GM18498 (cell line): ENCODE measurements at regions not wholly inside any gene's neighbourhood (a gene's known extent, or its start where the extent isn't known, plus 50 kb on each side); places are given as distances from the start of the nearest gene placed in this dataset.

Experiments used
- ATAC-seq: cut with Tn5 transposase; IDR thresholded peaks from one replicate; pipeline ENCODE4 v1.9.1; 2021; ENCODE audit warnings: mild to moderate bottlenecking, moderate library complexity; ENCODE audit not compliant: unreplicated experiment

DNA sequence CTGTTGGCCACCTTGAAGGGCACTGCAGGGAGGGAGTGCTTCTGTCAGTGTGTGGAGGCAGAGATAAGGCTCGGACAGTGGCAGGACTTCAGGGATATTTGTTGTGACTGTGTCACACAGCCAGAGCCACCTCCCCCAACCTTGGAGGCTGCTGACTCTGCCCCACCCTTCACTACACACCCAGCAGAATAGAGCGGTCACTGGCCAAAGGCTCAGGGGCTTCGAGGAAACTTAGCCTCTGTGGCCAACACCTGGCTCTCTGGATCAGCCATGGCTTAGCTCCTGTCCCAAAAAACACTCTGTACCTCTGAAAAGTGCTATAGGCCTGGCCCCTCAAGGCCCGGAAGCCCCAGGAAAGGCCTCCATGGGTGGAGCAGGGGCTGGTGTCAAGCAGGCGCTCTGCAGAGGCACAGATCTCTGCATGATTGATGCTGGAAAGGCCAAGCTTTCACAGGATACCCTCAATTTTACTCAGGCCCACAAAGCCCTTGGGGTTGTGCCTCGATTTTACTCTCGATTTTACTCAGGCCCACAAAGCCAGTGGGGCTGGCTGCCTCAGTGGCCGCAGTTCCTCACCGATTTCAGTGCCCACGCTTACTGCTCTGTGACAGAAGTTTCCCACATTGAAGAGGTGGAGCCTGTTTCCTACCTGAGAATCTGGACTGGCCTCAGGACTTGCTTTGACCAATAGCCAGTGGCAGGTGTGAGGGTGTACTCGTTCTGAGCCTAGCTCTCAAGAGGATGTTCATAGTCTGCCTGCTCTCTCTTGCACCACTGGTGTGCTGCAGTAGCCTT lies 113.2 kb upstream of the GPR26 start:
- peak; percentile 63 for ATAC-seq

DNA sequence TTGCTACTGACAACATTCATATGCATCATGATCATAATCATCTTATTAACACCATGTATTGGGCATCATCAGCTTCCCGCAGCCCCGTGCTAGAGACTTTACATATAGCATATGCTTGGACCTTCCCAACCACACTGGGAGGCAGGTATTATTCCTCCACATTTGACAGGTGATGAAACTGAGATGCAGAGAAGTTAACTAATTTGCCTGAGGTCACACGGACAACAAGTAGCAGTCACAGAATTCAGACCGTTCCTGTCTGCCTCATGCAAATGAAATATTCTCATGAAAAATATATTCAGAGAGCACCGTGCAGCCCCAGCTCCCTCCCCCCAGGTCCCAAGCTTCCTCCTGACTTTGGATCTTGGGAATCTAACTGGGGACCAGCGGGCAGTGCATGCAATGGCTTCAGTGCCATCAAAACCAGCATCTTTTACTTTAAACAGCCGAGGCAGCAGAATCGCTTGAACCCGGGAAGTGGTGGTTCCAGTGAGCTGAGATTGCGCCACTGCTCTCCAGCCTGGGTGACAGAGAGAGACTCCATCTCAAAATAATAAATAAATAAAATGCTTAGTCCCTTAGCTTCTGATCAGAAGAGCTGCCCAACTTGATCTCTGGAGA lies 112.2 kb upstream of the GPR26 start:
- ATAC-seq, result peak; percentile 43

DNA sequence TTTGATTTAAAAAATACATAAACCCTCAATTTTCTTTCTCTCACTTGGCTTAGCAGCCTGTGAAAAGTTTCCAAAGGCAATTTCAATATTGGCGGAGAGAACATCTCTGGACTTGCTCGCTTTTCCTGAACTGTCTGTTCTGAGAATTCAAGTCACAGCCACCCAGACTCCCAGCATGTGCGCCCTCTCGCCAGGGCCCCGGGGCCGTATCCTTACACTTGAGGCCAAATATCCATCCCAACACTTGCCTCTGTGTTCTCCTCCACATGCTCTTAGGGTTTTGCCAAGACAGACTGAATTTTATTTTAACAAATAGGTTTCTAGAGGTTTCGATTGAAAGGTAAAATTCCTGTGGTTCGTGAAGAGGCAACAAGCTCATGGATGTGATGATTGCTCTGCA lies 111.5 kb upstream of the GPR26 start:
- no peak for ATAC-seq

DNA sequence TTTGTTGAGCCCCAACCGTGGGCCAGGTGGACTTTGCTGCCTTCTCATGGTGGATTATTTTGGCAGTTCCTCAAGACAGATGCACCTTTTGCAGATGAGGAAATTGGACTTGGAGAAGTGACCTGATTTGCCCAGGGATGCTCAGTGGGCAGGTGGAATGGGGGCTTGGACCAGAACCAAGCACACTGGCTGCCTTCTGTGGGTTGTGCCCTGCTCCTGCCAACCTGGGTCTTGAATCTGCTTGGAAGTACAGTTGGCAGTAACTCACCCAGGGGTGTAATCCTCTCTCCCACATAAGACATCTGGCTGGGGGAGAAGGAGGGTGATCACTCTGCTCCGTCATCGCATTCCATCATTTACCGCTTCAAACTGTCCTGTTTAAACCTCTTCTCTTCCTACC lies 110.5 kb upstream of the GPR26 start:
- no peak for ATAC-seq

DNA sequence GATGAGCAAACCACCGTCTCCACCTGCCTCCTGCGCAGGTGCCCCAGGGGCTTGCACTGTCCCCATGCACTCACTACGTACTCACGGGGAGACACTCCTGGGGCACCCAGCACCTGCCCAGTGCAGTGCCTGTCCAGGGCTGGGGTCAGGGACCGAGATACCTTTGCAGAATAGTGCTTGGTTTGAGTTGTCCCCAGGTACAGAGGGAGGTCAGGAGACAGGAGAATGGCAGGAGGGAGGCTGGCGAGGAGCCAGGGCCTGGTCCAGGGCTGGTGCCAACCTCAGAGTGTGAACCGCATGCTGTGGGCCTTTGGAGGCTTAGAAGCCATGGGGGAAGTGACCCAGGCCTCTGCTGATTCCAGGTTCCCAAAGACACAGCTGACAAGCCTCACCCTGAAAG lies 110.1 kb upstream of the GPR26 start:
- ATAC-seq, result no peak

DNA sequence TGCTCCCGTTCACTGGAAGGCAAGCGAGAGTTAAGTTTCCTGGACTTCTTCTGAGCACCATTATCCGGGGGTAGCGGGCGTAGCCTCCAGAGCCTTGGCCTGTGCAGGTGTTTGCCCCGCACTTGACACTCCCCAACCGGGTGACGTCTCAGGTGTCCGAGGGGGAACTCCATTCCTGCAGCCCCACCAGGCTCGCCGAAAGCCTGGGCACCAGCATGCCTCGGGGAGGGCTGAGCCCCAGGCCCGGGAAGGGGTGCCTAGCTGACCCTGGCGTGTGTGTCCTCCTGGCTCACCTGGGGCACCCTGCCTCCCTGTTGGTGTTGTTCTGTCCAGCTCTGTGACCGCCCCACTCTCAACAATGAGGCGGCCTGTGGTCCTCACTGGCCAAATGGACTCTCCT lies 109.4 kb upstream of the GPR26 start:
- ATAC-seq, result no peak

DNA sequence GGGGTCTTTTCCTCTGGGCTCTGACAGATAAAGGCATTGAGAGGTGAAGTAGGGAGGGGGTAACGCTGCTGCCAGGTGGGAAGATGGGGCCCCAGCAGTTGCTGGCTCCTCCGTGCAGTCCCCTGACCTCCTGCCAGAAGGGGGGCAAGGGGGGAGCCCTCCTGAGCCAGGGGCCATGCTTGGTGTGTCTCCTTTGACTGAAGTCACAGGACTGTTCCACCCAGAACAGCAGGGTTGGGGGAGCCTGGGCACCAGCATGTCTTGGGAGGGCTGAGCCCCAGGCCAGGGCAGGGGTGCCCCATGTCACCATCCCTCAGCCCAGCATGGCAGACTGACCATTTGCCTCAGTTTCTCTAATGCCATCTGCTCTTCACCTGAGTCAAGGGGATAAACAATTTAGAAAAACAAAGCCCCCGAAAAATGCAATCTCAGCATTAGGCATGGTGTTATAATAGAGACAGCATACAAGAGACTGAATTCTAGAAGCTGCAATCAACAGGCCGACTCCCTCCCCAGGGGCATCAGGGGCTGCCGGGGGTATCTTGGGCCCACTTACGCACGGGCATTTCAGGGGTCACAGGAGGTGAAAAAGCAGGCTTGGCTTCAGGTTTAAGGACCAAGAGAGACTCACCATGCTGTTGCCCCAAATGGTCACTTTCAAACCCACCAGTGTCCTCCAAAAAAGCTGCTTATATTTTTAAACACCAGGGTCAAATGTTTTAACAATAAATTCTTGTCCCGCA lies 108.6 kb upstream of the GPR26 start:
- ATAC-seq, result no peak

DNA sequence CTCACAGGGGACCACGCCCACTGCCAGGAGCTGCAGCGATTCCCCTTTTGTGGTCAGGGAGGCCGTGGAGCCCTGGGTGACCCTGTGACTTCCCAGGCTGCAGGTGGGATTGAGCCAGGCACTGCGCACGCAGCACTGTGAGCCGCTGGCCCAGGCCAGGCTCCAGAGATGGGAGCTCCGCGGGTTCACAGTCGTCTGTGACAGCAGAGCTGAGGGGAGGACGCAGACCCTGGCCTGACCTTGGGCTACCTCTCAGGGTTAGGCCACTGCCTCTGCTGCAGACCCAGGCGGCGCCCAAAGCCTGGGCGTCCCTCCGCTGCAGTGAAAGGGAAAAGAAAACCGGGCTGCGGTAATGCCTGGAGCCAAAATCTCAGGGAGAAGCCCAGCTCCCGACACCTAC lies 107.5 kb upstream of the GPR26 start:
- ATAC-seq, result no peak

DNA sequence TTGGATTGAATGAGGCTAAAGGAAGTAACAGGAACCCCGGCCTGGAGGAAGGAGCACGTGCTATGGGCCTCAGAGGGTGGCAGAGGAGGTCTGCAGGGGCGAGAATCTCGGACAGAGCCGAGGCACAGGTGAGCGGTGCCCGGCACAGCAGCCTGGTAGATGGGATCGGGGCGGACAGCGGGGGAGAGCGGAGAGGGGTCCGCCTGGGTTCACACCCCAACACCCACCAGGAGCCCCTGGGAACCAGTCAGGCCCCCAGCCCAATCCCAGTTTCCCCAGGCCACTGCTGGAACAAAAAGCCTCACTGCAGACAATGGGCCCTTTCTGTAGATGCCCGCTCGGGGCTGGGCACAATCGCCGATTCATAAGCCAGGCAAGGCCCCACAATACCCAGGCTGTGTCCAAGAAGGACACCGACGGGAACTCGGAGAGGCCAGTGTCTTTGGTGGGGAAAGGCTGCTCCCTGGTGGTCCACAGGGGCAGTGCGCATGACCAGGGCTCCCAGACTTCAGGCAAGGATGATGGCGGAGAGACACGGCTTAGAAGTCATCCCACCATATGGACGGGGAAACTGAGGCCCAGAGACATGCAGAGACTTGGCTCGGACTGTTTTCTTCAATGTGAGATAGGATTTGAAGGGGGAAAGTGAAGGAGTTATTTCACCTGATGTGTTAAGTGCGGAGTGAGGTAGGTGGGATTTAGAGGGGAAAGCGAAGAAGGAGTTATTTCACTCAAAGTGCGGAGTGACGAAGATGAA lies 106.9 kb upstream of the GPR26 start:
- no peak for ATAC-seq

DNA sequence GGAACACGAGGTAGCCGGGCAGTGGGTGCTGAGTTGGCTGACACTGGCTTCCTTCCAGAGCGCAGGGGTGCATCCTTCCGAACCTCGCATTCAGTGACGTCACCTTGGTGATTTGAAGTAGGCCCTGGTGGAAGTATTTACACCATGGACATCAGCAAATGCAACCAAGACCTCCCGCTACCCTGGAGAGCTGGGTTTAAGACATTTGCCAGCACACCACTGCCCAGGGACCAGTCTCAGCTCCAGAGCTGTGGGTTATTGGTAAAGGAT lies 106.4 kb upstream of the GPR26 start:
- ATAC-seq, result no peak

DNA sequence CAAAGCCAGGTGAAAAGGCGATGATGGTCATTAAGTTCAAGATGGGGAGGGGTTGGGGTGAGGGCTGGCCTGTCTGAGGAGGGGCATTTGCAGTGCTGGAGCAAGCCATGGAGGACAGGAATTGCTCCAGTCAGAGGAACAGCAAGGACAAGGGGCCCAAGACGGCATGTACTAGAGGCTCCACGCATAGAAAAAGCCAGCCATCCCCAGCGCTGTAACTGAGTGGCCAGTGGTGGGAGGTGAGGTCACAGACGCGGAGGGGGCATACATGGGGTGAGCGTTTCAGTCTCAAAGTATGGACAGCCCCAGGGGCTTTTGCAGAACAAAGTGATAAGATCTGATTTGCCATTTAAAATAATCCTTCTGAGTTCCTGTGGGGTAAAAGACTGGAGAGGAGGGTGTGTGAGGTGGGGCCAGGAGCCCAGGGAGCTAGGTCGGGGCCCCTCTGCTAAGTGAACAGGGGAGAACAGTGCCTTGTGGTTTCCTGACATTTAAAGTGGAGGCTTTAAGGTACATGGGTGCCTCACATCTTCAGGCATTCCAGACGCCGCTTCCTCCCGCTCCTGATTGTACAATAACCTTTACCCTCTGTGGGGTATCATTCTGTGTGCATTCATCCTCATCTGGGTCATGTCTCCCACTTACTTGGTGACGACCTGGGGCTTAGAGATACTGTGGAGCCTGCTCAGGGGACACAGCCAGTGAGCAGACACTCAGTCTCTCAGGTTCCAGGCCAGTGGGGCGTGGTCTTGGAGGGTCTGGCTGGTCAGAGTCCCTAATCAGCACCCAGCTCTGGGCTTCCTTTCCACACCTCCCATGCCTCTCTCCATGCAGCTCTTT lies 105.6 kb upstream of the GPR26 start:
- no peak for ATAC-seq

DNA sequence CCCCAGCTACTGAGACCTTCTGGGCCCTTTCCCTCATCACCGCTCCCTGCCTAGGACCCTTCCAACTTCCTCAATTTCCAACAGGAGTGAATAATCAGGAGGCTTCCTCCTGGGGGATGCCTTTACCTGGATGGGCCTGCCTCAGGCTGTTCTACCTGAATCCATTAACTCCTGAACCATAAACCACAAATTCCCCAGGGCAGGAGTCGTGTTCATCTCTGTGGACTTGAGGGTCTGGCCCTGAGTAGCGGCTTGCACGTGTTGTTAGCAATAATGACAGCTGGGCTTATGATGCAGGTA lies 105.1 kb upstream of the GPR26 start:
- no peak for ATAC-seq

DNA sequence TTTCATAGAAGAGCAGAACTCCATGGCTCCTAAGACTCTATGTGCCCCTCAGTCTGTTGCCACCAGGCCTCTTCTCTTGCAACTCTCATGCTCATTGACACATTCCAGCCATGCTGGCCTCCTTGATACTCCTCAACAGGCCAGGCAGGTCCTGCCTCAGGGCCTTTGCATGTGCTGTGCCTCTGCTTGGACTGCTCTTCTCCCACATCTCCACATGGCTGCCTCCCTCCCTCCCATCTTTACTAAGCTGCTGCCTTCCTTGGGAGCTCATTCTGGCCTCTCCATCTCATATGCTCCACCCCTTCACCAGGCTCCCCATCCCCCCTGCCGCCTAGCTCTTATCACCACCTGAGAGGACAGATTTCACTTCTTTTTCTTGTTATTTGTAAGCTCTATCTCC lies 103.8 kb upstream of the GPR26 start:
- ATAC-seq, result no peak

DNA sequence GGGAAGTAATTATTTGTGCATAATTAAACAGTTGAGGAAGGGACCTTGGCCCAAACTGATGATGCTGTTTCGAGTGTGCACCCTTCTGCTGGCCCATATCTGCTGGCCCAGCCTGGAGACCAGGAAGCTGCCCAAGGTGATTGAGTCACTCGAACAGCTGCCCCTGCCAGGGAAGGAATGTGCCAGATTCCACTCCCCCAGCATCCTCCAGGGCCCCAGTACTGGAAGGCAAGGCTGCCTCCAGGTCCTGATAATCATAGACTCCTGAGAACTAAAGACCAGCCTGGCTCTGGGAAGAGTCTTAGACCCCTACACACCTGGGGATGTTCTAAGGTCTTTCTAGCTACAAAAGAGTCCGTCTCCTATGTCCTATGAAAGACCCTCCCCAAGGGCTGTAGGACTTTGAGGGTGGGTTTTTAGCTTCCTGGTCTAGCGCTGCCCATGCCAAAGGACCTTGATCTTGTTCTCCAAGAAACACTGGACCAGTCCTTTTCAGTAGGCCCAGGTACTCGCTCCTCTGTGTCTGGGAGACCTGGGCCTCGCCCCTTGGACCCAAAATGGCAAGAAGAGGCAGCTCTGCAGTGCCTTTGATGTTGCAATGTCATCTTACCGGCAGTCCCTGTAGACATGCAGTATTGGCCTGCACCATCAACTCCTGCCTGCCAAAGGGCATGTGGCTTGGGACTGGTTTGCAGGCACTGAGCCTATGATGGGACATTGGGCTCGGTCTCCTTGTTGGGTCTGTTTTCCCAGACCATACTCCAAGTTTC lies 103.2 kb upstream of the GPR26 start:
- no peak for ATAC-seq

DNA sequence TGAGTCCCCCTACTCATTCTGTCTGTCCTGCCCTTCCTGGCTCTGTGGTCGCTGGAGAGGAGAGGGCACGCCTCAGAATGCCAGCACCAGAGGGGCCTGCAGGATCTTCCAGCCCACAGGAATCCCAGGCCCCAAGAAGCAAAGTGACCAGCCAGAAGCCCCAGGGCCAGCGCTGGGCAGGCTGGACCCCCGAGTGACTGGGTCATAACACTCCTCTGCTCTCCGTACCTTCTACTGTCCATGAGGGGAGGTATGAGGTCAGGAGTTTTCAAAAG lies 102.6 kb upstream of the GPR26 start:
- ATAC-seq, result no peak

DNA sequence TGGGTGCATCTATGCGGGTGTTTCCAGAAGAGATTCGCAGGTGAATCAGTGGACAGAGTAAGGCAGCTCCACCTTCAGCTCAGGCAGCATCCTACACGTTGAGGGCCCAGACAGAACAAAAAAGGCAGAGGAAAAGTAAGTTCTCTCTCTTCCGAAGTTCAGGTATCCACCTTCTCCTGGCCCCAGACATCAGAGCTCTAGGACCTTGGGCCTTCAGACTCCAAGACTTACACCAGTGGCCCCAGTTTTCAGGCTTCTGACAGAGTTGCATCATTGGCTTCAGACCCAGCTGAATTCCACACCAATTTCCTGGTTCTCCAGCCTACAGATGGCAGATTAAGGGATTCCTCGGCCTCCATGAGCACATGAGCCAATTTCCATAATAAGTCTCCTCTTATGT lies 102.2 kb upstream of the GPR26 start:
- no peak for ATAC-seq

DNA sequence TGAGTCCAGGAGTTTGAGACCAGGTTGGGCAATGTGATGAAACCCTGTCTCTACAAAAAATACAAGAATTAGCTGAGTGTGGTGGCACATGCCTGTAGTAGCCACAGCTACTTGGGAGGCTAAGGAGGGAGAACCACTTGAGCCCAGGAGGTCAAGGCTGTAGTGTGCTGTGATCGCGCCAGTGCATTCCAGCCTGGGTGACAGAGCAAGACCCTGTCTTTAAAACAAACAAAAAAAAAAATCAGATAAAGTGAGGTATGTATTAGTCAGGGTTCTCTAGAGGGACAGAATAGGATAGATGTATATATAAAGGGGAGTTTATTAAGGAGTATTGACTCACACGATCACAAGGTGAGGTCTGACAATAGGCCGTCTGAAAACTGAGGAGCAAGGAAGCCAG lies 101.5 kb upstream of the GPR26 start:
- no peak for ATAC-seq

DNA sequence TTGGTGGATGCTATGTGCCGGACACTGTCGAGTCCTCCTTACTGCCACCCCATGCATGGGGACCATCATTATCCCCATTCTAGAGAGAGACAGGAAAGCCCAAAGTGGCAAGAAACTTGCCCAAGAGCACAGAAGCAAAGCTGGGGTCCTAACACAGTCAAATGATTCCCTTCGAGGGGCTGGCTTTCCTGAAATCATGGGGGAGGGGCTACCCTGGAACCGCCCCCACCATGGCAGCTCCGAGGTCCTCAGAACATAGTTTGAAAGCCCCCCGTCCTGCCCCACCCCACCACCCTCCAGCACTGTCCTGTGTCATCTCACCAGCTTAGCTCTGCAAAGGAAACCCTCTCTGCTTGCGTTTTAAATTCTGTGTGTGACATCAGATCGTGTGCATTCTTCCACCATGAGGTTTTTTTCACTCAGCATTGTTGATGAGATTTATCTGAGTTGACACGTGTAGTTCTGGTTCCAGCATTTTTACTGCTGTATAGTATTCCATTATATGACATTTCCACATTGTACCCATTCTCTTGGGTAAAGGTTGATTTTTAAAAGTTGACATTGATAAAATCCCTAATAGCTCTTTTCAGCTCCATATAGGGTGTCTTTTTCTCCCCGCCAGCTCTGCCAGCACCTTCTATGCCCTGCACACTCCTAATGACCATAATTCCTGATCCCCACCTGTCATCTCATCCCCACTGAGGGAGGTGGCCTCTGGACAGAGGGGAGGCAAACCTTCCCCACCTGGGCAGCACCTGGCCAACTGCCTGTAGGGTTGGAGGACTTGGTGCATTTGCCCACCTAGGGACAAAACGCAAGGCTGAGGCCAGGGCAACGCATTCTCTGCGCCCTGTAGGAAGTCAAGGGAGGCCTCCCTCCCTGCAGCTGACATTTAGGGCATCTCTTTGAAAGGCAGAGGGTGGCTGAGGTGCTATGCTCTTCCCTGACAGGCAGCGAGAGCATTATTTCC lies 100.2 kb upstream of the GPR26 start:
- ATAC-seq, result no peak

DNA sequence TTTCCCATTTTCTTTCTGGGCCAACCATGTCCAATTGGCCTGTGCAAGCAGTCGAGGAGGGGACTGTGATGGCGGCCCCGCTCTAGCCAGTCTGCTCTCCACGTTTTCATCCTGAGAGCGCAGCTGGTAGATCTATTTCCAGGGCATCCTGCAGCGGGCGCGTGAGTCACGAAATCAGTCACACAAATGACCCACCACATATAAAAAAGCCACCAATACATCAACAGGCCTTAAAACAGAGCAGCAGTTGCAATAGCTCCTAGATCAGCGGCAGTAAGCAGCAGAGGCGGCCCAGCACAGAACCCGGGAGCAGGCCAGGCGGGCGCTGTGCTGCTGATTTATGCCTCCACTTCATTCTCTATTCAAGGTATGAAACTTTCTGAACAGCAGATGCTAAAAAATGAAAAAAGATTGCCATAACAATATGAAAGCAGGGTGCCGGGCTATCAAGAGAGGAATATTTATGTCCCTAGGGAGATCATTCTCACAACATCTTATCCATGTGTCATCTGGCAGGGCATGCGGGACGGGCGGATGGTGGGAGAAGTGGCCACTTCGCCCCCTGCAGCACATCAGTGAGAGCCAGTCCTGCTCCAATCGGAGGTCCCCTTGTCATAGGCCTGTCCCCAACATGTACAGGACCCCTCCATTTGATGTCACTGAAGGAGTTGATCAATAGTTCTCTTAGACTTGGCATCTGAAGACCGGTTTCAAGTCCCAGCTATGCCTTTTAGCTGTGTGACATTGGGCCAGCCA lies 98.0 kb upstream of the GPR26 start:
- no peak for ATAC-seq
